MG63 (cell line): ENCODE measurements at regions not wholly inside any gene's neighbourhood (a gene's known extent, or its start where the extent isn't known, plus 50 kb on each side); places are given as distances from the start of the nearest gene placed in this dataset.

Experiments used
- DNase-seq: peaks from one replicate; pipeline ENCODE4 v3.0.0-alpha.2; 2020
- H3K27me3 ChIP-seq: fragments of 250-450 bp; sonication (Bioruptor Pico); 2 replicates; pipeline ENCODE4 v1.5.1; 2020; ENCODE audit warnings: mild to moderate bottlenecking, moderate library complexity
- H3K36me3 ChIP-seq: fragments of 250-450 bp; sonication (Bioruptor Pico); 2 replicates; pipeline ENCODE4 v1.5.1; 2020; ENCODE audit warnings: mild to moderate bottlenecking, moderate library complexity
- H3K4me3 ChIP-seq: fragments of 250-450 bp; sonication (Bioruptor Pico); 2 replicates; pipeline ENCODE4 v1.5.1; 2020; ENCODE audit warnings: mild to moderate bottlenecking, moderate library complexity
- H3K9me3 ChIP-seq: fragments of 250-450 bp; sonication (Bioruptor Pico); 2 replicates; pipeline ENCODE4 v1.5.1; 2020; ENCODE audit warnings: mild to moderate bottlenecking, moderate library complexity

DNA sequence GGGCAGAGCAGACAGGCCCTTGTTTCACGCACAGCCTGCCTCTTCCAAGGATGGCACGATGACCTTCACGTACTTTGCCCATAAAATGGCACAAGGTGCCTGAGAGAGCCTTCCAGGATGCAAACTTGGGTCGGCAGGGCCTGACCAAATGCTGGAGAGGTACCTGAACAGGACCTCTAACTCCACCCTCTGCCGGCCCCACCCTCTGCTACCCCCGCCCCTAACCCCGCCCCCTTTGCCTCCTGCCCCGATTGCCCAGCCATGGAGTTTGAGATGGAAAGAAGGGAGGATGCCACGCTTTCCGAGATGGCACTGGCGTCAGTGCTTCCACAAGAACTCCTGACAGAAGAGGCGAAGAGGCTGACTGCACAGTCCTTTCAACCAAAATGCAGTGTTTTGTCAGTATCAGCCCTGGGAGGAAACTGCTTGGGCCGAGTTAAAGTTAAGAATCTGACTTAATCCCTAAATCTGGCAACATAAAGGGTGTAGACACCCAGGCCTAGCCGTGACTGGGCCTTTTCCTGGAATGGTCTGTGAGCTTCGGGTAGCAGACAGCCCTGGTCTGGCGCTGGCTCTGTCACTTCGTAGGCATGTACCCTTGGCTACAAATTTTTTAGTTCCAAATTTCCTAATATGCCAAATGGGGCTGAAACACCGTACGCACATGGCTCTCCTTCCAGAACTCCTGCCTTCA lies 230.3 kb upstream of the RGMA start:
- no peaks in the 10 kb centered on the region for H3K36me3 ChIP-seq
- H3K4me3 ChIP-seq, result no peak overlapping the region
- H3K9me3 ChIP-seq, result no peaks in the 10 kb centered on the region
- no peaks in the 10 kb centered on the region for H3K27me3 ChIP-seq
- no peak for DNase-seq

DNA sequence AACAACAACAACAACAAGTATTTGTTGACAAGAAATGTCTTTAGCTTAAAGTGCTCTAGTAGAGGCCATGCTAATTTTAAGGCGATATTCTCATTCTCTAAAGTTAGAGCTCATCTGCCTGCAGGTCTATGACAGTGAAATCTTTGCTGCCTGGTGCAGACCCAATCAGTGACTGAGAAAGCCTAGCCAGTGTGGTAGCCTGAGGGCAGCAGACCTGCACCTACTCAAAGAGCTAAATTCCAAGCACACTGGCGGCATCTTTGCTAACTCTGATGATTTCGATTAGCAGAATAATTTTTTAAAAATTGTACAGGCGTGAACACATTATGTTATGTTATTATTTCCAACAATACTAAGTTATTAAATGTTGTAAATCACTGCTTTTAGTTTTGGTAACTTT lies 228.8 kb upstream of the RGMA start:
- DNase-seq, result no peak
- Histone ChIP-seq H3K36me3 (no peaks in the 10 kb centered on the region), H3K9me3 (no peaks in the 10 kb centered on the region), H3K4me3 (no peak overlapping the region), H3K27me3 (no peaks in the 10 kb centered on the region)

DNA sequence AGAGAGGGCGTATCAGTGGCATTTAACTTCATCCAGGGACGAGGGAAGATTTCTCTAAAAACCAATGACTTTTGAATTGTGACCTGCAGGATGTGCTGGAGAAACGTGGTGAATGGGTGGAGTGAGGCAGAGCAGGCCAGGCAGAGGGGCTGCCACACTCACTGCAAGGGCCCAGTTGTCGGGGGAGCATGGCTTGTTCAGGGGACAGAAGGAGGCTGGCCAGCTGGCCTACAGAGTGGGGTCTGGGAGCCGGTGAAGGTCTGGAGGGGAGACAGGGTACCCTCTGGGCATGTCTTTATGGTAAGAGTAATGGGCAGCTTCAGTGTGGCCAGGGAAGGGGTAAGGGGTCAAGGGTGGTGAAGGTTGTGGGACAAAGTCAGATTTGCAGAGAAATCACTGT lies 225.2 kb upstream of the RGMA start:
- no peaks in the 10 kb centered on the region for H3K36me3 ChIP-seq
- H3K4me3 ChIP-seq, result no peak overlapping the region
- H3K9me3 ChIP-seq, result no peaks in the 10 kb centered on the region
- DNase-seq, result no peak
- no peaks in the 10 kb centered on the region for H3K27me3 ChIP-seq

DNA sequence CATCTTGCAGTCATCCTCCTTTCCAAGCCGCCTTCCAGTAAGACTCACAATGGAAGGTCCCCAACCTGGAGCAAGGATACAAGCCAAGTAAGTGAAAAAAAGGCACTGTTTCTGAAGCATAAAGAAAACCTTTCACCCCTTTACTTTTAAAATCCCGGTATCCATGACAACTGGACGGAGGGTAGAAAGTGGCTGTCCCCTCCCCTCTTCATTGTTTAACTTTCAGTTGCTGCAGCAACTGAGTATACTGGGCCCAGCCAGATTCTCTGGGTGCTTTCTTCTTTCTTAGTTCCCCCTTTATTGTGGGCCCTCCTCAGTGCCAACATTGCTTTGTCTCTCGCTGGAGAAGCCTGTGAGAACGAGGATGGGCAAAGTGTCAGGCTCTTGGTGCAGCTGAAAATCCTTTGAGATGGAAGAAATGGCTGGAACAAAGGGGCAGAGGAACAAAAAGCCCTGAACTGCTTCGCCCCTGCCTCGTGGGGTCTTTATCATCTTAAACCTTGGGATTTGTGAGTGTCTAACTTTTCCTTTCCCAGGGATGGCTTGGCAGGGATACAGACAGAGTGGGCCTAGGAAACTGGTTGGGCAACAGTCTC lies 224.0 kb upstream of the RGMA start:
- Histone ChIP-seq H3K27me3 (no peaks in the 10 kb centered on the region), H3K9me3 (no peaks in the 10 kb centered on the region), H3K36me3 (no peaks in the 10 kb centered on the region), H3K4me3 (no peak overlapping the region)
- no peak for DNase-seq

DNA sequence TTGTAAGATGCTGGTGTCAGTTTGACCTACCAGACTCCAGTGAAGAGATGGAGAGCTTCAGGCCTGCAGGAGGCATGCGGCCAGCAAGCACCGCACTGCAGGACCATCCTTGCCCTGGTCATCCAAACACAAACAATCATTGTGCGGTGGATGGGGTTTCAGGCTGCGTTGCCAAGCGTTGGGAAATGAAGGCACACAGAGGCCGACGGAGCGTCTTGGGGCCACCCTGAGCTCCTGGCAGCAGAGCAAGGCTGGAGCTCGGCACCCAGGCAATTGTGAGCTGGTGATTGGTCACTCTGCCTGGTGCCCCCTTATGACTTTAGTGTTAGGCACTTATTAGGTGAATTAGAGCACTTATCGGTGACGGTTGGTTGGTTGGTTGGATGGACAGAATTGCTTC lies 222.6 kb upstream of the RGMA start:
- DNase-seq, result no peak
- no peaks in the 10 kb centered on the region for H3K27me3 ChIP-seq
- H3K4me3 ChIP-seq, result no peak overlapping the region
- no peaks in the 10 kb centered on the region for H3K36me3 ChIP-seq
- no peaks in the 10 kb centered on the region for H3K9me3 ChIP-seq

DNA sequence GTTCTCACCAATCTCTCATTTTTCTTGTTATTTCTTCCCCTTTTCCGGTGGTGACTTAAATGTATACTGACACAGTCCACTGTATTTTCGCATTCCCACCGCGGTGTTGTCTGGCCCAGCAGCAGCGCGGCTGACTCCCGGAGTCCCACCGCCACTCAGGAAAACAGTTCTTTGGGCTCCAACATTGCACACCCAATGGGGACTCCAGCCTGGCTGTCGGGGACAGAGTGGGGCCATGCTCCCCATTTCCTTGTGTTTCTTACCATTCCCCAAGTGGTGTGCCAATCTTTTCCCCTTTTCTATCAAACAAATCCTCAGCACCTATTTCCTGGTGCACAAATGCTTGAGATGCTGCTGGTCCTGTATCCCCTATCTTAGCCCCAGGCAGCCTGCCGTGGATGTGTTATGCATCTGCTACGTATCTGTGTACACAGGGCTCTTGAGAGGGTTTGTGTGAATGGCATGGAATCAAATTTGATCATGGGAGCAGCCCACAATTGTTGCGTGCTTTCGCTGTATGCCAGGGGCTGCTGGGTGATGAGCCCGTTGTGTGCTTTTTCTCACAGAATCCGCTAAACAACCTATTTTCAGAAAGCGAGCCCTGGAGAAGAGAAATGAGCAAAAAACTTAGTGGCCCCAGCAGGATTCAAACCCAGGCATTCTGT lies 219.1 kb upstream of the RGMA start:
- Histone ChIP-seq H3K27me3 (0 out of 2 replicates have a peak, but pooled peaks cover 3% of the 10 kb centered on the region), H3K36me3 (no peaks in the 10 kb centered on the region), H3K4me3 (no peak overlapping the region), H3K9me3 (no peaks in the 10 kb centered on the region)
- no peak for DNase-seq

DNA sequence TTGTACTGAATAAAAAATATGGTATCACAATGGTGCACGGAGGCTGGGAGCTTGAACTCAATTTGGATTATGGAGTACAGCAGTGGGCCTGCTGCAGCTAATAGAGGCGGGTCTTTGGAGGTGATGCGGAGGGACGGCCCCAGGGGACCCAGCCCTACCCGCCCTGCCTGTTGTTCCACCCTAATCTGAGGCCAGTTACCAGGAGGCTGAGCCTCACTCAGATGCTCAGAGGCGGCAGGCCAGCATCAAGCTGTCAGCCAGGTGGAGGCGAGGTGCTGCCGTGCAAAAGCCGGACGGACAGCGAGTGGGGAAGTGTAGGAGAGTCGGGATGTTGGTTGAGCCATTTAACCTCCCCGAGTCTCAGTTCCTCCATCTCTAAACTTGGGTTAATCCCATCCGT lies 218.5 kb upstream of the RGMA start:
- DNase-seq, result no peak
- Histone ChIP-seq H3K4me3 (no peak overlapping the region), H3K9me3 (no peaks in the 10 kb centered on the region)

DNA sequence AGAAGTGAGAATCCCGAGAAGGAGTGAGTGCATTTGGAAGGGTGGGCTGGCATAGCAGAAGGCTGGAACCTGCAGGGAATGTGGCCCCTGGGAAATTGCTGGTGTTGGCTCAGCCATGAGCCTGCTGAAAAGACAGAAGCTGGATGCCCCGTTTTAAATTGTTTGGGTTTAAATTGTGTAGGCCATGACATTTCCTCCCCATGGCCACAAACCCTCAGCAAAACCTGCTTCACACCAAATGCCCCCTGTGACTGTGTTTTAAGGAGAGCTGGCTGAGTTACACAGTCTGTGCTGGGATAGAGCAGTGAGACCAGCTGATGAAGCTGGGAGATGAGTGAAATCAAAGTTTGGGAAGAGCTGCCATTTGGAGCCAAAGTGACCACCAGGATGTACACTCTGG lies 216.3 kb upstream of the RGMA start:
- DNase-seq, result no peak
- Histone ChIP-seq H3K9me3 (no peaks in the 10 kb centered on the region), H3K4me3 (no peak overlapping the region), H3K36me3 (no peaks in the 10 kb centered on the region), H3K27me3 (0 out of 2 replicates have a peak, but pooled peaks cover 3% of the 10 kb centered on the region)

More for the DNA sequence above, 218.5 kb upstream of the RGMA start:
- Histone ChIP-seq H3K36me3 (no peaks in the 10 kb centered on the region), H3K27me3 (0 out of 2 replicates have a peak, but pooled peaks cover 3% of the 10 kb centered on the region)

DNA sequence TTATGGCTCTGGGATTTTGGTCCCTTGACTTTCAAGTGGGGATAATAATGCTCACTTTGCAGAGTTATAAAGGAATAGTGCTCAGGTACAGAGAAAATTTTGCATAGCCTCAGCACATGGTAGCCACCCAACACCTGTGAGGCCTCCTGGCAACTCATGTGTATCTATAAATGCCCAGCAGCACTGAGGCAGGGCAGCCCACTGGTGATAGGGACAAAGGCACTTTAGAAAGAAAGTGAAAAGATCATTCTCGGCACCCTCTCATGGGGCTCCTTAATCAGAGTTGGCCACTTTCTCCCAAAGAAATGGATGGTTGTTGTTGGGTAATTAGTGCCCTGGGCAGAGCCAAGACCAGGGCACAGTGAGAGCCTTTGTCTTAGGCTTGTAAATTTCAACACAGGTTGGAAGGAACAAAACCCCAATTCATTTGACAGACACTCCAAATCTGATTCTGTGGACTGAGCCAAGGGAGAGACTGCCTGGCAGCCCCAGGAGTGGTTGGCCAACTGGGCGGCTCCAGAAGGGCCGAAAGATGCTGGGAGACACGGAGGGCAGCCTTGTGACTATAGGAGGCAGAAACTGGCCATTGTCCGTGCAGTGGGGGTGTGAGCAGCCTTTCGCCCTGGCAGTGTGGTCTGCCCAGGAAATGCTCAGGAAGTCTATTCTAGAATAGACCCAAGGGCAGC lies 213.2 kb upstream of the RGMA start:
- Histone ChIP-seq H3K27me3 (0 out of 2 replicates have a peak, but pooled peaks cover 3% of the 10 kb centered on the region), H3K9me3 (no peaks in the 10 kb centered on the region), H3K4me3 (no peak overlapping the region), H3K36me3 (no peaks in the 10 kb centered on the region)
- no peak for DNase-seq

DNA sequence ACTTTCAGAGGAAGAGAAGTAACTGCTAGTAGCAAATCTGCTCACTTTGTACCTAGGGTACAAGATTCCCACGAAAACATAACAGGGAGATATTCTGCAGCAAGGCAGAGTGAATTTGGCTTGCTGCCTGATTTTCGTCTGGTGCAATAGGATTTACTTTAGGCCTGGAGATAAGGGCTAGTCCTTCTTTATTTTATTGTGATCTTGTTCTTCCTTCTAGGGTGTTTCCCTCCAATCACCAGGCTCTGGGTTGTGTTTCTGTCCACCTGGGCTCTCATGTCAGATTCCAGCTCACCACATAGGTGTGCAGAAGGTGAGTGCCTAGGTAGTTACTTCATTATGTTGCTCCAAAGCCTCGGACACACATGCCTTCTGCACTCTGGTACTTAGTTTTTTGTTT lies 211.8 kb upstream of the RGMA start:
- H3K36me3 ChIP-seq, result no peaks in the 10 kb centered on the region
- H3K27me3 ChIP-seq, result 0 out of 2 replicates have a peak, but pooled peaks cover 3% of the 10 kb centered on the region
- DNase-seq, result no peak
- no peak overlapping the region for H3K4me3 ChIP-seq
- no peaks in the 10 kb centered on the region for H3K9me3 ChIP-seq

DNA sequence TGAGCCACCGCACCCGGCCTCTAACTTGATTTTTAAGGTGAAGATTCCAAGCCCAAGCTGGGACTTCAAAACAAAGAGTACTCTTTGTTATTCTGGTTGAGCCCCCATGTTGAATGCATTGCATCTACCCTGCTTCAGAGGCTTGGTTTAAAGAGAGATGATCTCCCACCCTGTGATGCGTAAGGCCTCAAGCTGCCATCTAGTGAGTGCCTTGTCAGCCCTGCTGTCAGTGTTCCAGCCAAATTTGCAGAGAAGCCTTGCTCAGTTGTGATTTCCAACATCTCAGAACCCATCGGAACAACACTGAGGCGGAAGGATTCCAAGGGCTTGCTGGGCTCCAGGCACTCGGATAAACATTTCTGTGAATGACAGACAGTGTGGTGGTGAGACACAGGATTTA lies 210.7 kb upstream of the RGMA start:
- H3K36me3 ChIP-seq, result no peaks in the 10 kb centered on the region
- H3K9me3 ChIP-seq, result no peaks in the 10 kb centered on the region
- DNase-seq, result no peak
- H3K27me3 ChIP-seq, result 0 out of 2 replicates have a peak, but pooled peaks cover 3% of the 10 kb centered on the region
- H3K4me3 ChIP-seq, result no peak overlapping the region

DNA sequence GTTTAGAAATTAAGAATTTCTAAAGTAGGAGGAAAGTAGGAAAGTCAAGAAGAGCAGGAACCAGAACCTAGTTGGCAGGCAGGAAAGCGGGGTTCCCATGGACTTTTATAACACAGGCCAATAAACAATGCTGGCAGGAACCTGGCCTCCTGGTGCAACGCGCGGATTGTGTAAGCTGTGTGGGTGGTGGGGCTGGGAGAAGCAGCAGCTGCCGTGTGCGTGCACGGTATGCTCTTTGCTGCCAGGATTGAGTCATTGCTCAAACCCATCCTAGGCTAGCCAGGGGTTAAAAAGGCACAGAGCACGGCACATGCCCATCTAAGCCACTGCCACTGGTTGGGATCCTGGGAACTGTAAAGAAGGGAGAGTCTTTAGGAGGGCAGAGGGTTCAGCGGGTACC lies 209.9 kb upstream of the RGMA start:
- Histone ChIP-seq H3K36me3 (no peaks in the 10 kb centered on the region), H3K9me3 (no peaks in the 10 kb centered on the region), H3K27me3 (no peaks in the 10 kb centered on the region), H3K4me3 (no peak overlapping the region)
- DNase-seq, result peak; percentile 95

DNA sequence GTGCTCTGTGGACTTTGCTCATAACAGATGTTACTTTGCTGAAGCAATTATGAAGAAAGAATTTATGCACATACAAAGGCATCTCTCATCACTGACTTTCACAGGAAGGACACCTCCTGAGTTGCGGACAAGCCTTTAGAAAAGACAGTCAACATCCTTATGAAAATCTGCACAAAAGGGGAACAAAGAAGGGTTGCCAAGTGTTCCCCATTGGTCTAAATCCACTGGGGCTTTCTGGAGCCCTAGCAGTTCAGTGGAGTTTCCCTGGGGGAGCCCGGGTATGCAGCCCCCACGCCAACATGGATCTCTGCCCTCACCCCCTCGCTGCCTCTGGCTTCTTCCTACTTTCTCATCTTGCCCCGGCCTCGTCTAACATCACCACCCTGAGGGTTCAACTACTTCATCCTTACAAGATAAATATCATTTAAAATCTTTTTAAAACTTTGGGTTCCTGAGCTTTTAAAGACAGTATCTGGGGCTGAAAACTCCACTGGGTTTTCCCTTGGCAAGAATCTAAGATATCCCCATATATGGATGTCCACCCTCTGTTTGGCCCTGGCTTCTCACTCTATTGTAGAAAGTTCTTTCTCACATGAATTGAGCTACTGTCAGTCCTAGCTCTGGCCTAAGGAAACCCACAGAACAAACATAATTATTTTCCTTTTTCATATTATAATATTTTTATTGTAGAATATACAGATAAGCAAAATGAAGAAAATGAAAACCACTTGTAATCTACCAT lies 207.9 kb upstream of the RGMA start:
- H3K9me3 ChIP-seq, result no peaks in the 10 kb centered on the region
- DNase-seq, result no peak
- no peak overlapping the region for H3K4me3 ChIP-seq

DNA sequence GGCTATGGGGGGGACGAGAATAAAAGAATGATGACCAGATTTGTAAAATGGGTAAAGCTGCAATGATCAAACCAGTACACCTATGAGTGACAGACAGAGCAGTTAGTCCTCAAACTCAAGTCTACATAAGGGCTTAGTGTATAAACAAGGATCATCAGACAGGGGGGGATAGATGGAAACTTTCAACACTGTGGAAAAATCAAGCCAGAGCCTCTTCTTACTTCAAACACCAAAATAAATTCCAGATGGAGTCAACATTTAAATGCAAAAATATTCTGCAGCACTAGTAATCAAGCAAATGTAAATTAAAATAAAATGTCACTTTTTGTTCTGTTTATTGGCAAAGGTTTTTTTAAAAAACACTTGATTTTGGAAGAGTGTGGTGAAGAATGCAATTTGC lies 205.9 kb upstream of the RGMA start:
- no peak for DNase-seq
- Histone ChIP-seq H3K4me3 (no peak overlapping the region), H3K36me3 (no peaks in the 10 kb centered on the region), H3K27me3 (no peaks in the 10 kb centered on the region), H3K9me3 (no peaks in the 10 kb centered on the region)

More for the DNA sequence above, 207.9 kb upstream of the RGMA start:
- Histone ChIP-seq H3K36me3 (no peaks in the 10 kb centered on the region), H3K27me3 (no peaks in the 10 kb centered on the region)

DNA sequence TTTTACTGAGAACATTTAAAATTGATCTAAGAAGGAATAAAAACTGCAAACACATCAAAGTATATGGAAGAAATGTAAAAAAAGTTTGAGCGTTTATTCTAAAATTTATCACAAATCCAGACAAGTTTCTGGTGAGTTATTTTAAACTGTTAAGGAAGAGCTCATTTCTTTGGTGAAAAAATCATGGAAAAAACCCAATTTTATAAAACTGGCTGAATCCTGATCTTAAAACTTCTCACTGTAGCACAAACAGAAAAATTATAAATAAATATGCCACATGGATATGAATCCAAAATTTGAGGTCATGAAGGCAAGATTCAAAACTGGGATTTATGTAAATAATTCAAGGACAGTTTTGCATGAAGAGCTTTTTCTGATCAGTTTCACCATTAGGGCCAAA lies 205.1 kb upstream of the RGMA start:
- DNase-seq, result no peak
- Histone ChIP-seq H3K4me3 (no peak overlapping the region), H3K27me3 (no peaks in the 10 kb centered on the region), H3K9me3 (no peaks in the 10 kb centered on the region), H3K36me3 (no peaks in the 10 kb centered on the region)

DNA sequence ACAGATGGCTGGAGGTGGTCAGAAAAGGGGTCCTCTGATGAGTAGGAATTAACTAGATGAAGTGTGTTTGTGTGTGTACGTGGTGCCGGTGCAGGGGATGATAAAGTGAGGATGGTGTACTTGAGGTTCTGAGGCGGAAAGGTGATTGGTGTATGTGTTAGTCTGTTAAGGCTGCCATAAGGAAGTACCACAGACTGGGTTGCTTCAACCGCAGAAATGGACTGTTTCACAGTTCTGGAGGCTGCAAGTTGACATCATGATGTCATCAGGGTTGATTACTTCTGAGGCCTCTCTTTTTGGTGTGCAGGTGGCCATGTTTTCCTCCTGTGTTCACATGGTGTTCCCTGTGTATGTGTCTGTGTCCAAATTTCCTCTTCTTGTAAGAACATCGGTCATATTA lies 202.4 kb upstream of the RGMA start:
- Histone ChIP-seq H3K9me3 (no peaks in the 10 kb centered on the region), H3K4me3 (no peak overlapping the region), H3K36me3 (no peaks in the 10 kb centered on the region), H3K27me3 (no peaks in the 10 kb centered on the region; the same call in 1 of the 2 replicates)
- DNase-seq, result no peak

DNA sequence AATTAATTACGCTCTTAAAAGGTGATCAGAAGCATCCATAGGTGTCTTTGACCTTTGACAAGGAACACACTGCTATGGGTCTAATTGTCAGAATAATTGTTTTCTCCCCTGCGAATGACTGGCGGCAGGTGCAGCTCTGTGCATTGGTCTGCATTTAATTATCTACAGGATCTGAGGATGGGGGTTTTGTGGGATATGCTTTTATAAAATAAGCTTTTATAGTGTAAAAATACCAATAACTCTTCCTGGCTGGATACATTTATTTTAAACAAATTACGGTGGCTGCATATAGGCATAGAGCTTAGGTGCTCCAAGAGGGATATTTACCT lies 201.6 kb upstream of the RGMA start:
- H3K9me3 ChIP-seq, result no peaks in the 10 kb centered on the region
- DNase-seq, result no peak
- no peak overlapping the region for H3K4me3 ChIP-seq
- no peaks in the 10 kb centered on the region for H3K36me3 ChIP-seq
- no peaks in the 10 kb centered on the region; the same call in 1 of the 2 replicates for H3K27me3 ChIP-seq
